ENCODE measurements at regions not wholly inside any gene's neighbourhood (a gene's known extent, or its start where the extent isn't known, plus 50 kb on each side); places are given as distances from the start of the nearest gene placed in this dataset.
"Not testable (repeated sequence)": the region's sequence is repeated elsewhere in the genome, so short reads cannot be mapped to it uniquely, and the experiment has no call there.

- DNase-seq = no peak
Observed at GRCh38 chr20:53855733-53856132, 214.7 kb downstream of the BCAS1 start.

- not testable (repeated sequence) for DNase-seq
Observed at GRCh38 chr20:53854609-53854926, 215.8 kb downstream of the BCAS1 start.

GRCh38 chr20:53853111-53853713 lies 217.2 kb downstream of the BCAS1 start:
- no peak for DNase-seq

GRCh38 chr20:53852691-53853090 lies 217.7 kb downstream of the BCAS1 start:
- no peak for DNase-seq

- DNase-seq = no peak
Observed at GRCh38 chr20:53852014-53852413, 218.4 kb downstream of the BCAS1 start.

- no peak for DNase-seq
Observed at GRCh38 chr20:53850319-53850718, 220.1 kb downstream of the BCAS1 start.

- no peak for DNase-seq
Observed at GRCh38 chr20:53849471-53850059, 220.8 kb downstream of the BCAS1 start.

- DNase-seq = no peak
Observed at GRCh38 chr20:53848304-53848703, 222.1 kb downstream of the BCAS1 start.

GRCh38 chr20:53847837-53848170 lies 222.6 kb downstream of the BCAS1 start:
- DNase-seq = no peak

- no peak for DNase-seq
Observed at GRCh38 chr20:53847139-53847836, 223.1 kb downstream of the BCAS1 start.

- no peak for DNase-seq
Observed at GRCh38 chr20:53846640-53847039, 223.8 kb downstream of the BCAS1 start.

- no peak for DNase-seq
Observed at GRCh38 chr20:53845980-53846379, 224.4 kb downstream of the BCAS1 start.

- DNase-seq = no peak
Observed at GRCh38 chr20:53844259-53844658, 226.1 kb downstream of the BCAS1 start.

GRCh38 chr20:53843645-53844044 lies 226.7 kb downstream of the BCAS1 start:
- DNase-seq = no peak

GRCh38 chr20:53842301-53843099 lies 227.9 kb downstream of the BCAS1 start:
- no peak for DNase-seq

- DNase-seq = no peak
Observed at GRCh38 chr20:53841741-53842140, 228.7 kb downstream of the BCAS1 start.

- DNase-seq = no peak
Observed at GRCh38 chr20:53840532-53840931, 229.9 kb downstream of the BCAS1 start.

GRCh38 chr20:53839423-53840176 lies 230.8 kb downstream of the BCAS1 start:
- DNase-seq = peak; percentile 54

- DNase-seq = no peak
Observed at GRCh38 chr20:53838311-53838868, 232.0 kb downstream of the BCAS1 start.

- DNase-seq = no peak
Observed at GRCh38 chr20:53837126-53837826, 233.1 kb downstream of the BCAS1 start.

GRCh38 chr20:53834749-53835148 lies 235.6 kb downstream of the BCAS1 start:
- DNase-seq = no peak

GRCh38 chr20:53834062-53834442 lies 236.3 kb downstream of the BCAS1 start:
- no peak for DNase-seq
